AG09309 (cell line): ENCODE measurements at regions not wholly inside any gene's neighbourhood (a gene's known extent, or its start where the extent isn't known, plus 50 kb on each side); places are given as distances from the start of the nearest gene placed in this dataset.

ENCODE experiments used
- DNase-seq: peaks from one replicate; pipeline ENCODE4 v3.0.0-alpha.2; 2010; ENCODE audit warnings: low read depth
- H3K4me3 ChIP-seq: 2 replicates; pipeline ENCODE4 v1.5.1; 2011; ENCODE audit warnings: mild to moderate bottlenecking, low read depth, low read length, moderate library complexity; ENCODE audit not compliant: control insufficient read depth
- CTCF ChIP-seq: IDR thresholded peaks from 2 replicates; pipeline ENCODE4 v1.5.1; 2011; ENCODE audit warnings: mild to moderate bottlenecking, low read depth, low read length, inconsistent platforms; ENCODE audit not compliant: insufficient read depth, control insufficient read depth; ENCODE audit errors: missing control alignments

GRCh38 chr11:119533921-119534736 lies 111.2 kb upstream of the THY1 start:
- no peak overlapping the region for H3K4me3 ChIP-seq
- DNase-seq: no peak
- TF ChIP-seq CTCF: peak; percentile 94

DNA sequence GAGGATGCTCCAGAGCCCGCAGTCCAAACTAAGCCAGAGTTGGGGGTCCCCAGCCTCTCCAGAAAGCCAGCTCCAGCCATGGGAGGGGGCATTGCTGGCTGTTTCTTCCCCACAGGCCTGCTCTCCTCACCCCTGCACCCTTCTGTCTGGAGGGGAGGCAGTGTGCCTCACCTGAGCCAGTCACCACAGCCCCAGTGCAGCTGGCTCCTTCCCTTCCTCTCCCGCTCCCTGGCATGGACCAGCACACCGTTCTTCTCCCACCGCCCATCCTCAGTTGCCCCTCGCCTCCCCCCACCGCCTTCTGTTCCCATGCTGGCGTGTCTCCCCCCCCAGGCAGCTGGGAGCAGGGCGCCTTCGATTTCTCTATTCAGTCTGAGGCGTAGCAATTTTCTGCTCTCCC lies 110.5 kb upstream of the THY1 start:
- no peak for DNase-seq
- no peak overlapping the region for H3K4me3 ChIP-seq
- TF ChIP-seq CTCF: no peak

- no peak for DNase-seq
- no peak overlapping the region for H3K4me3 ChIP-seq
- no peak for TF ChIP-seq CTCF
Measured at GRCh38 chr11:119532551-119532950, 109.6 kb upstream of the THY1 start.

DNA sequence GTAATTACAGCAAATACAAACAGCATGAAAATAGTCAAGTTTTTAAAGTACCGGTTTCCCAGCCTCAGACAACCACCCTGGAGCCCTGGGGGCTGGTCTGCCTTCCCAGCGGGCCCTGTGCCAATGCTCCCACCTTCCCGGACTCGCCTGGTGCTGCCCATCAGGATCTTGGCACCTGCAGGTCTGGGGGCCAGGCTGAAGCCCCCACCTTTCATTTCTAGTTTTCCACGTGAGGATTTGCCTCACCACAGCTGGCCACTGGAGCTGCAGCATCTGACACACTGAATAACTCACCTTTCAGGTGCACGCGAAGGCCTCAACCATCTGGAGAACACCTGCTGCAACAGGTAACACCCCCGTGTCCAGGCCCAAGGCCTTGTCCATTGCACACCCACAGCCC lies 108.7 kb upstream of the THY1 start:
- DNase-seq: no peak
- no peak for TF ChIP-seq CTCF
- no peak overlapping the region for H3K4me3 ChIP-seq

DNA sequence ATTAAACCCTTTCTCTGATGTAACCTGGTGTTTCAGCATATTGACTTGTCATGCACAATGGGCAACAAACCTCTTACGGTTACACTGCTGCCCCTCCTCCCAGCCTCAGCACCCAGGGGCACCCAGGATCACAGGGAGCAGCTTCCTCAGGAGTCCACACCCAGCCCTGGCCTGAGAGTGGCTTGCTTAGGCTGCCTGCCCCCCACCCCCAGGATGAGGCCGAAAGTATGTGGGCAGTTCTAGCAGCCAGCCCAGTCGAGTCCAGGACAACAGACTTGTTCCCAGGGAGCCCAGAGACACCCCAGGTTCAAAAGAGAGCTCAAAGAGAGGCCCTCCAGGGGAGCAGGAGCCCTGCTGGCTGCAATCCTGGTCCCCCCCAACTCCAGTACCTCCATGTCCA lies 108.1 kb upstream of the THY1 start:
- H3K4me3 ChIP-seq: no peak overlapping the region
- TF ChIP-seq CTCF: no peak
- DNase-seq: no peak

- TF ChIP-seq CTCF: no peak
- H3K4me3 ChIP-seq: no peak overlapping the region
- DNase-seq: no peak
Measured at GRCh38 chr11:119530509-119530908, 107.5 kb upstream of the THY1 start.
